Left lung (tissue), 4 donors: ENCODE measurements at regions not wholly inside any gene's neighbourhood (a gene's known extent, or its start where the extent isn't known, plus 50 kb on each side); places are given as distances from the start of the nearest gene placed in this dataset.

Experiments
- ATAC-seq: fragments of 200-7000 bp; cut with Tn5 transposase; one replicate; pipeline ENCODE4 v1.9.1; 2020; ENCODE audit warnings: moderate library complexity
- DNase-seq, 4 donors: peaks; one replicate each; pipeline ENCODE4 v3.0.0-alpha.2; 2013 to 2020
- H3K27ac ChIP-seq, 2 donors: fragments of 200-600 bp; sonication (generic) in 1 of 2; one replicate each; pipeline versions ENCODE4 v1.5.0 to v1.8.0; 2020 to 2021
- H3K27me3 ChIP-seq, 2 donors: fragments of 200-600 bp; sonication (generic) in 1 of 2; one replicate each; pipeline versions ENCODE4 v1.5.0 to v1.8.0; 2020 to 2021
- H3K36me3 ChIP-seq, 2 donors: fragments of 200-600 bp; sonication (generic) in 1 of 2; one replicate each; pipeline versions ENCODE4 v1.5.0 to v1.8.0; 2020 to 2021
- H3K4me1 ChIP-seq, 2 donors: fragments of 200-600 bp; one replicate each; pipeline ENCODE4 v1.8.0; 2021
- H3K4me3 ChIP-seq, 2 donors: fragments of 200-600 bp; sonication (generic) in 1 of 2; one replicate each; pipeline versions ENCODE4 v1.5.0 to v1.8.0; 2020 to 2021; ENCODE audit warnings: mild to moderate bottlenecking in 1 of 2
- H3K9me3 ChIP-seq, 2 donors: fragments of 200-600 bp; sonication (generic) in 1 of 2; one replicate each; pipeline versions ENCODE4 v1.5.0 to v1.8.0; 2020 to 2021
- CTCF ChIP-seq, 2 donors: fragments of 200-600 bp; sonication (generic) in 1 of 2; IDR thresholded peaks; one replicate each; pipeline versions ENCODE4 v1.5.0 to v1.8.0; 2021; ENCODE audit warnings: antibody characterized with exemption in 2 of 2
- intact Hi-C, 2 donors: fragments of 100-400 bp; cut with DNase I; formaldehyde crosslinking; loops; one replicate each; pipeline versions ENCODE4 v1.11.2 to v1.14.2; 2022
- donor health status: DM: no; HTN: yes; CAD: no.
- donor health status: DM: no; HTN: no; CAD: no.

GRCh38 chr4:137638934-137639333, 106.6 kb upstream of the PCDH18 start:
- Histone ChIP-seq H3K9me3 (no peaks in the 10 kb centered on the region), H3K4me1 (no peaks in the 10 kb centered on the region), H3K27me3 (no peaks in the 10 kb centered on the region), H3K27ac (no peak overlapping the region), H3K36me3 (no peaks in the 10 kb centered on the region), H3K4me3 (no peak overlapping the region)
- DNase-seq (no peak), ATAC-seq (no peak)
- intact Hi-C loops = no loop called here
- TF ChIP-seq CTCF (IDR thresholded peaks at IDR 0.05) = no peak

- Histone ChIP-seq H3K36me3 (no peaks in the 10 kb centered on the region), H3K4me1 (no peaks in the 10 kb centered on the region), H3K27me3 (no peaks in the 10 kb centered on the region), H3K4me3 (no peak overlapping the region), H3K27ac (no peak overlapping the region), H3K9me3 (no peaks in the 10 kb centered on the region)
- intact Hi-C loops = no loop called here
- no peak for TF ChIP-seq CTCF (IDR thresholded peaks at IDR 0.05)
- DNase-seq (no peak), ATAC-seq (no peak)
These were observed 103.3 kb upstream of the PCDH18 start for GRCh38 chr4:137635601-137636000.

GRCh38 chr4:137635108-137635507, 102.8 kb upstream of the PCDH18 start:
- no peaks in the 10 kb centered on the region for H3K36me3 ChIP-seq
- DNase-seq (no peak), ATAC-seq (no peak)
- H3K4me3 ChIP-seq = no peak overlapping the region
- no peaks in the 10 kb centered on the region for H3K4me1 ChIP-seq
- TF ChIP-seq CTCF (IDR thresholded peaks at IDR 0.05) = no peak
- intact Hi-C loops = no loop called here
- H3K27me3 ChIP-seq = no peaks in the 10 kb centered on the region
- H3K27ac ChIP-seq = no peak overlapping the region
- H3K9me3 ChIP-seq = no peaks in the 10 kb centered on the region

GRCh38 chr4:137632842-137633241, 100.5 kb upstream of the PCDH18 start:
- TF ChIP-seq CTCF (IDR thresholded peaks at IDR 0.05) = no peak
- Histone ChIP-seq H3K9me3 (no peaks in the 10 kb centered on the region), H3K4me3 (no peak overlapping the region), H3K27me3 (no peaks in the 10 kb centered on the region), H3K36me3 (no peaks in the 10 kb centered on the region), H3K27ac (no peak overlapping the region), H3K4me1 (no peaks in the 10 kb centered on the region)
- intact Hi-C loops = no loop called here
- ATAC-seq (no peak), DNase-seq (no peak)

- H3K4me1 ChIP-seq = no peaks in the 10 kb centered on the region
- H3K4me3 ChIP-seq = no peak overlapping the region
- no peak for ATAC-seq
- H3K27ac ChIP-seq = no peak overlapping the region
- no peaks in the 10 kb centered on the region for H3K9me3 ChIP-seq
- DNase-seq = no peak
- no peaks in the 10 kb centered on the region for H3K27me3 ChIP-seq
- intact Hi-C loops = no loop called here
- no peaks in the 10 kb centered on the region for H3K36me3 ChIP-seq
- TF ChIP-seq CTCF (IDR thresholded peaks at IDR 0.05) = no peak
These were observed 99.3 kb upstream of the PCDH18 start for GRCh38 chr4:137631605-137632004.
